ENCODE measurements at regions not wholly inside any gene's neighbourhood (a gene's known extent, or its start where the extent isn't known, plus 50 kb on each side); places are given as distances from the start of the nearest gene placed in this dataset.

DNA sequence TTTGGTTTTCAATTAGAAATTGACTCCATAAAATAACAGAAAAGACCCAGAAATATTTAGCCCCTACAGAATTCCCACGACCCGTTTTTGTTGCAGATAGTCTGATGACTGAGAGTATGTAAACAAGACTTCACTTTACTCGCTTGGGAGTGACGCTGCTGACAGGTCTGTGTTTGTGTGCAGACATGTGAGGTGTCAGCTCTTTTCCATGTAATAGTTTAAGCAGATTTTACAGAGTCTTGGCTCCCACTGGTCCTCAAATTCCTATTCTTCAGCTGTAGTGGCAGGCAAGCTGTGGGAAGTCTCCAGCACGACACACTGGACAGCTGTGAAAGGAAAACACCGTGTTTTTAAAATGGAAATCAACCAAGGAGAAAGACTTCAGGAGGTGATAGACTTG lies 455.7 kb downstream of the GABRG1 start:
- TF ChIP-seq, protein P1, sequence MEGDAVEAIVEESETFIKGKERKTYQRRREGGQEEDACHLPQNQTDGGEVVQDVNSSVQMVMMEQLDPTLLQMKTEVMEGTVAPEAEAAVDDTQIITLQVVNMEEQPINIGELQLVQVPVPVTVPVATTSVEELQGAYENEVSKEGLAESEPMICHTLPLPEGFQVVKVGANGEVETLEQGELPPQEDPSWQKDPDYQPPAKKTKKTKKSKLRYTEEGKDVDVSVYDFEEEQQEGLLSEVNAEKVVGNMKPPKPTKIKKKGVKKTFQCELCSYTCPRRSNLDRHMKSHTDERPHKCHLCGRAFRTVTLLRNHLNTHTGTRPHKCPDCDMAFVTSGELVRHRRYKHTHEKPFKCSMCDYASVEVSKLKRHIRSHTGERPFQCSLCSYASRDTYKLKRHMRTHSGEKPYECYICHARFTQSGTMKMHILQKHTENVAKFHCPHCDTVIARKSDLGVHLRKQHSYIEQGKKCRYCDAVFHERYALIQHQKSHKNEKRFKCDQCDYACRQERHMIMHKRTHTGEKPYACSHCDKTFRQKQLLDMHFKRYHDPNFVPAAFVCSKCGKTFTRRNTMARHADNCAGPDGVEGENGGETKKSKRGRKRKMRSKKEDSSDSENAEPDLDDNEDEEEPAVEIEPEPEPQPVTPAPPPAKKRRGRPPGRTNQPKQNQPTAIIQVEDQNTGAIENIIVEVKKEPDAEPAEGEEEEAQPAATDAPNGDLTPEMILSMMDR (IDR thresholded peaks at IDR 0.05), result no peak
- no peaks in the 10 kb centered on the region for H3K4me1 Mint-ChIP-seq (ENCODE audit: unreplicated experiment)
- peaks cover 4% of the 10 kb centered on the region for H3K9me3 Mint-ChIP-seq (ENCODE audit: unreplicated experiment)
- no peak overlapping the region for H3K4me3 Mint-ChIP-seq (ENCODE audit: unreplicated experiment)
- no peaks in the 10 kb centered on the region for H3K27me3 Mint-ChIP-seq (ENCODE audit: unreplicated experiment)
- H3K27ac Mint-ChIP-seq (ENCODE audit: unreplicated experiment), result no peak overlapping the region
- H3K36me3 Mint-ChIP-seq (ENCODE audit: unreplicated experiment), result no peaks in the 10 kb centered on the region
- DNase-seq (ENCODE audit: extremely low spot score, unreplicated experiment), result no peak

DNA sequence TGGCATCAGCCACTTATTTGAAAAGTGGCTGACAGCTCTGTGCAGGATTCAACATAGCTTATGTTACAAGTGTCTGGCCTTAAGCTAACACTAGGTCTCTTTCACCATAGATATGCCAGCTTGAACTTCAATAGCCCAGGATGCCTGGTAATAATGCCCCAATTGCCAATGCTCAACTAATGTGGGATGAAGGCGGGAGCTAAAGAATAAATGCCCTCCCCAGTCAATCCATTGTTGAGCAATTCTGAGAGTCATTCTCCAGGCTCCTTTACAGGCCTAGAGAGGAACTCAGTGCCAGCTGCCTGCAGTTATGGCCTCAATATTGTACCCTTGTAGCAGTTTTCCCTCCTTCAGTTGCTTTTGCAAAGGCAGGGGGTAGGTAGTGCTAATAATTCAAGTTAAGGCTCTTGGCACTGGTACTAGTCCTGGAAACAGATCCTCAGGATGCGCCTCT lies 460.2 kb downstream of the GABRG1 start:
- TF ChIP-seq, protein P1 (IDR thresholded peaks at IDR 0.05), result no peak
- Mint-ChIP-seq H3K36me3 (ENCODE audit: unreplicated experiment) (no peaks in the 10 kb centered on the region), H3K4me3 (ENCODE audit: unreplicated experiment) (no peak overlapping the region), H3K4me1 (ENCODE audit: unreplicated experiment) (no peaks in the 10 kb centered on the region), H3K27ac (ENCODE audit: unreplicated experiment) (no peak overlapping the region), H3K27me3 (ENCODE audit: unreplicated experiment) (no peaks in the 10 kb centered on the region), H3K9me3 (ENCODE audit: unreplicated experiment) (no peaks in the 10 kb centered on the region)
- no peak for DNase-seq (ENCODE audit: extremely low spot score, unreplicated experiment)

DNA sequence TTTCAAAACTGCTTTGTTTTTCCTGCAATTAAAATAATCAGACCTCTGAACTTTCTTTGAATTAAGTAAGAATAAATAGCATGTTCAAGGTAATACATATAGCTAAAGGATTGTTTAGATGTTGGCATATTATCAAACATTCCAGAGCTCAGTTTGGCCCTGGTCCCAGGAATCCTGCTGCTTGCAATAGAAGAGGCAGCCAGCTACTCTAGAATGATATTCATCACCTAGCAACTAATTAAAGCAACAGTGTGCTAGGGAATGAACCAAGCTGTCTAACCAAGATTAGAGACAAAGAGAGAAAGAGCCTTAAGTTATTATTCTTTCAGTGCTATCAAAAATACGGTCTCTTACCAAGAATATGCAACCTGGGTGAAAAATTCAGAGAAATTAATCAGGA lies 460.9 kb downstream of the GABRG1 start:
- Mint-ChIP-seq H3K27ac (ENCODE audit: unreplicated experiment) (no peak overlapping the region), H3K4me3 (ENCODE audit: unreplicated experiment) (no peak overlapping the region), H3K9me3 (ENCODE audit: unreplicated experiment) (no peaks in the 10 kb centered on the region), H3K36me3 (ENCODE audit: unreplicated experiment) (no peaks in the 10 kb centered on the region), H3K27me3 (ENCODE audit: unreplicated experiment) (no peaks in the 10 kb centered on the region), H3K4me1 (ENCODE audit: unreplicated experiment) (no peaks in the 10 kb centered on the region)
- TF ChIP-seq, protein P1 (IDR thresholded peaks at IDR 0.05), result no peak
- no peak for DNase-seq (ENCODE audit: extremely low spot score, unreplicated experiment)

DNA sequence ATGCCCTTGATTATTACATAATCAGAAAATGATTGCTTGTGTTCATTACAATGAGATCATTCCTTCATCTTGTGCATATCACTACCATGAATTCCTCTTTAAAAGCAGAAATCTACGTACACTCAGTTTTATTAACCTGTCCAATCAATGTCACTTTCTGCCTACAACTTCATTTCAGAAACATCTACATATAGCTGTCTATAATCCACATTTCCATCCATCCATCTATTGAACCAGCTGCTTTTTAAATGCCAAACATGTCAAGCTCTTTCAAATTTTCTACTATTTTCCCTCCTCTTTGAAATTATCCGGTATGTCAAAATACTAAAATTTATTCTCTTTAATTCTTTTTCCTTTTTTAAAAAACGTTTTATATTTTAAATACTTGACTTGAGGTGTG lies 462.0 kb downstream of the GABRG1 start:
- no peak overlapping the region for H3K27ac Mint-ChIP-seq (ENCODE audit: unreplicated experiment)
- TF ChIP-seq, protein P1 (IDR thresholded peaks at IDR 0.05), result no peak
- H3K4me1 Mint-ChIP-seq (ENCODE audit: unreplicated experiment), result no peaks in the 10 kb centered on the region
- no peak overlapping the region for H3K4me3 Mint-ChIP-seq (ENCODE audit: unreplicated experiment)
- no peaks in the 10 kb centered on the region for H3K9me3 Mint-ChIP-seq (ENCODE audit: unreplicated experiment)
- no peaks in the 10 kb centered on the region for H3K36me3 Mint-ChIP-seq (ENCODE audit: unreplicated experiment)
- no peaks in the 10 kb centered on the region for H3K27me3 Mint-ChIP-seq (ENCODE audit: unreplicated experiment)
- DNase-seq (ENCODE audit: extremely low spot score, unreplicated experiment), result no peak

DNA sequence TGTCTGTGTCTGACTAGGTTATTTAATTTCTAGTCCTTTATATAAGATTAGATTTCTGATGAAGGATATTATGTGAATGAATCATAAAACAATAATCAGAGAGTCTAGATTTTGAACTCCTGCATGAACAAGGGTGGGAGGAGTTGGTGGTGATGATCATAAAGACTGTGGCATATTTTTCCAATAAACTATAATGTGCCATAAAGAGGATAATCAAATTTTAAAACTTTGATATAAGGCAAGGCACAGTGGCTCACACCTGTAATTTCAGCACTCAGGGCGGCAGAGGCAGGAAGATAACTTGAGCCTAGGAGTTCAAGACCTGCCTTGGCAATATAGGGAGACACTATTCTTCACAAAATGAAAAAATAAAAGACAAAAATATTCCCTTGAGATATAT lies 473.3 kb downstream of the GABRG1 start:
- H3K9me3 Mint-ChIP-seq (ENCODE audit: unreplicated experiment), result peaks cover 9% of the 10 kb centered on the region
- no peaks in the 10 kb centered on the region for H3K36me3 Mint-ChIP-seq (ENCODE audit: unreplicated experiment)
- no peak overlapping the region for H3K27ac Mint-ChIP-seq (ENCODE audit: unreplicated experiment)
- TF ChIP-seq, protein P1 (IDR thresholded peaks at IDR 0.05), result no peak
- no peaks in the 10 kb centered on the region for H3K27me3 Mint-ChIP-seq (ENCODE audit: unreplicated experiment)
- H3K4me1 Mint-ChIP-seq (ENCODE audit: unreplicated experiment), result no peaks in the 10 kb centered on the region
- no peak for DNase-seq (ENCODE audit: extremely low spot score, unreplicated experiment)
- H3K4me3 Mint-ChIP-seq (ENCODE audit: unreplicated experiment), result no peak overlapping the region

All from osteocyte (in vitro differentiated cells).